HEK293 (cell line): ENCODE measurements at regions not wholly inside any gene's neighbourhood (a gene's known extent, or its start where the extent isn't known, plus 50 kb on each side); places are given as distances from the start of the nearest gene placed in this dataset.

Experiments
- CTCF ChIA-PET: fragments of 350-600 bp; formaldehyde crosslinking; extraction: SDS; loops from one replicate; lab custom pipeline; 2021; ENCODE audit warnings: antibody characterized with exemption; lab: Yijun Ruan, JAX
- POLR2A ChIA-PET: fragments of 300-600 bp; formaldehyde crosslinking; extraction: SDS; loops from one replicate; lab custom pipeline; 2020; ENCODE audit warnings: antibody characterized with exemption, inconsistent platforms; lab: Yijun Ruan, JAX
- H3K27ac ChIP-seq: fragments of 200-500 bp; sonication (Bioruptor generic); 2 replicates; pipeline ENCODE4 v1.5.1; 2014; ENCODE audit warnings: low read depth, low read length, control low read depth, inconsistent platforms; ENCODE audit errors: extremely low read depth
- H3K36me3 ChIP-seq, 2 experiments: fragments of 200-500 bp in 1 of 2; sonication (Bioruptor generic) in 1 of 2; 1 replicate in 1 of 2; 2 replicates in 1 of 2; pipeline ENCODE4 v1.5.1; 2014 to 2017; ENCODE audit warnings: inconsistent platforms in 2 of 2, low read length in 2 of 2; ENCODE audit not compliant: control insufficient read depth in 2 of 2, insufficient read depth in 1 of 2
- H3K4me1 ChIP-seq: fragments of 200-500 bp; sonication (Bioruptor generic); 2 replicates; pipeline ENCODE4 v1.5.1; 2014; ENCODE audit warnings: mild to moderate bottlenecking, low read length, inconsistent platforms; ENCODE audit not compliant: control insufficient read depth, insufficient read depth
- H3K4me3 ChIP-seq: 2 replicates; pipeline ENCODE4 v1.5.1; 2011; ENCODE audit warnings: low read depth, mild to moderate bottlenecking, control low read depth, low read length, moderate library complexity
- H3K9me3 ChIP-seq: fragments of 200-500 bp; sonication (Bioruptor generic); 2 replicates; pipeline ENCODE4 v1.5.1; 2014; ENCODE audit warnings: low read depth, low read length, inconsistent platforms; ENCODE audit not compliant: control insufficient read depth, insufficient read depth
- FEZF1 ChIP-seq: fragments of 450-650 bp; formaldehyde crosslinking; IDR thresholded peaks from 2 replicates; pipeline ENCODE4 v1.5.1; 2016; ENCODE audit warnings: missing biosample characterization, missing genetic modification characterization
- KLF10 ChIP-seq: fragments of 450-650 bp; IDR thresholded peaks from 2 replicates; pipeline ENCODE4 v1.5.1; 2018; ENCODE audit warnings: missing biosample characterization, mild to moderate bottlenecking, missing genetic modification characterization
- OVOL3 ChIP-seq: fragments of 450-650 bp; formaldehyde crosslinking; IDR thresholded peaks from 2 replicates; pipeline ENCODE4 v1.5.1; 2016; ENCODE audit warnings: missing biosample characterization, missing genetic modification characterization
- ZBTB20 ChIP-seq: fragments of 450-650 bp; formaldehyde crosslinking; IDR thresholded peaks from 2 replicates; pipeline ENCODE4 v1.5.1; 2016; ENCODE audit warnings: missing biosample characterization, missing genetic modification characterization
- ZBTB26 ChIP-seq: fragments of 450-650 bp; formaldehyde crosslinking; optimal IDR thresholded peaks from 2 replicates; pipeline ENCODE3; 2016; ENCODE audit warnings: missing biosample characterization, mild to moderate bottlenecking, missing genetic modification characterization
- ZFP69B ChIP-seq: fragments of 450-650 bp; formaldehyde crosslinking; IDR thresholded peaks from 2 replicates; pipeline ENCODE4 v1.5.1; 2016; ENCODE audit warnings: missing biosample characterization, missing genetic modification characterization
- ZIC2 ChIP-seq: fragments of 450-650 bp; formaldehyde crosslinking; IDR thresholded peaks from 2 replicates; pipeline ENCODE4 v1.5.1; 2016; ENCODE audit warnings: missing biosample characterization, missing genetic modification characterization
- ZNF114 ChIP-seq: fragments of 450-650 bp; formaldehyde crosslinking; IDR thresholded peaks from 2 replicates; pipeline ENCODE4 v1.5.0; 2017; ENCODE audit warnings: missing biosample characterization, missing genetic modification characterization
- ZNF169 ChIP-seq: fragments of 450-650 bp; formaldehyde crosslinking; IDR thresholded peaks from 2 replicates; pipeline ENCODE4 v1.5.1; 2016; ENCODE audit warnings: missing biosample characterization, missing genetic modification characterization
- ZNF19 ChIP-seq: fragments of 450-650 bp; formaldehyde crosslinking; IDR thresholded peaks from 2 replicates; pipeline ENCODE4; 2016; ENCODE audit warnings: missing biosample characterization, missing genetic modification characterization, low read depth
- ZNF280D ChIP-seq: fragments of 450-650 bp; formaldehyde crosslinking; IDR thresholded peaks from 2 replicates; pipeline ENCODE4 v1.5.1; 2016; ENCODE audit warnings: missing biosample characterization, missing genetic modification characterization
- ZNF324 ChIP-seq: fragments of 450-650 bp; formaldehyde crosslinking; IDR thresholded peaks from 2 replicates; pipeline ENCODE4 v1.5.1; 2016; ENCODE audit warnings: missing biosample characterization, missing genetic modification characterization
- ZNF37A ChIP-seq: fragments of 450-650 bp; IDR thresholded peaks from 2 replicates; pipeline ENCODE4 v1.5.1; 2018; ENCODE audit warnings: missing biosample characterization, missing genetic modification characterization
- ZNF391 ChIP-seq: fragments of 450-650 bp; formaldehyde crosslinking; IDR thresholded peaks from 2 replicates; pipeline ENCODE4 v1.5.1; 2016; ENCODE audit warnings: low read depth, missing biosample characterization, missing genetic modification characterization, borderline replicate concordance
- ZNF423 ChIP-seq: fragments of 450-650 bp; formaldehyde crosslinking; IDR thresholded peaks from 2 replicates; pipeline ENCODE4 v1.5.1; 2016; ENCODE audit warnings: missing biosample characterization, missing genetic modification characterization
- ZNF510 ChIP-seq: fragments of 450-650 bp; formaldehyde crosslinking; IDR thresholded peaks from 2 replicates; pipeline ENCODE4 v1.5.1; 2018; ENCODE audit warnings: mild to moderate bottlenecking, missing genetic modification characterization, missing biosample characterization; ENCODE audit not compliant: insufficient replicate concordance
- ZNF521 ChIP-seq: fragments of 450-650 bp; formaldehyde crosslinking; IDR thresholded peaks from 2 replicates; pipeline ENCODE4 v1.5.1; 2017; ENCODE audit warnings: missing biosample characterization, mild to moderate bottlenecking, missing genetic modification characterization
- ZNF580 ChIP-seq: fragments of 450-650 bp; formaldehyde crosslinking; IDR thresholded peaks from 2 replicates; pipeline ENCODE4 v1.5.1; 2016; ENCODE audit warnings: missing biosample characterization, missing genetic modification characterization
- ZNF670 ChIP-seq: fragments of 450-650 bp; formaldehyde crosslinking; IDR thresholded peaks from 2 replicates; pipeline ENCODE4 v1.5.1; 2016; ENCODE audit warnings: missing biosample characterization, missing genetic modification characterization, low read depth
- ZNF704 ChIP-seq: fragments of 450-650 bp; formaldehyde crosslinking; IDR thresholded peaks from 2 replicates; pipeline ENCODE4 v1.5.1; 2016; ENCODE audit warnings: missing biosample characterization, missing genetic modification characterization
- ZNF785 ChIP-seq: fragments of 450-650 bp; formaldehyde crosslinking; IDR thresholded peaks from 2 replicates; pipeline ENCODE4 v1.5.1; 2016; ENCODE audit warnings: missing biosample characterization, missing genetic modification characterization
- TF ChIP-seq, protein P1 (sequence below): fragments of 450-650 bp; formaldehyde crosslinking; IDR thresholded peaks from 2 replicates; pipeline ENCODE4 v1.5.1; 2016; ENCODE audit warnings: missing biosample characterization, missing genetic modification characterization

DNA sequence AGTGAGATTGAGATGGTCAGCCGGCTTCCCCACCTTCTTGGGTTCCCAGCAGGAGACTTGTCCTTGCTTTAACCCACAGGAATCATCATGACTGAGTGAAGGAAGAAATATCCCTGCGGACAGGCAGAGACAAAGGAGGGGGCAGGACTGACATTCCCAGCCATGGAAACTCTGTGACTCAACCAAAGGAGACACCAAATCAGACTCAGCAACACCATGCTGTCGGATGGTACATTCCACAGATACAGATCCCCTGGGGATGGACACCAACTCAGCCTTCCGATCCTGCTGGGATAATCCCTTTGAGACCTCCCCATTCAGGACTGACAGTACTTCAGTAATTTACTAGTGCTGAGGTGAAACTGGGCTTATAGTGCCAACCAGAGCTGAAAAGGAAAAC is 518.3 kb downstream of the XIRP2 start:
- ChIA-PET POLR2A (no interaction called here), CTCF (no interaction called here)
- TF ChIP-seq ZNF37A (tag by site-specific recombination) (no peak), ZIC2 (tag by site-specific recombination) (no peak), OVOL3 (tag by site-specific recombination) (no peak)
- Histone ChIP-seq H3K9me3 (no peaks in the 10 kb centered on the region), H3K4me3 (no peak overlapping the region), H3K27ac (no peak overlapping the region), H3K36me3 (no peaks in the 10 kb centered on the region), H3K4me1 (no peaks in the 10 kb centered on the region)

- TF ChIP-seq ZNF785 (tag by site-specific recombination) (no peak), ZNF19 (tag by site-specific recombination) (no peak), ZBTB20 (tag by site-specific recombination) (no peak), ZNF169 (tag by site-specific recombination) (no peak), ZNF324 (tag by site-specific recombination) (no peak), ZFP69B (tag by site-specific recombination) (no peak), ZNF280D (tag by site-specific recombination) (no peak), ZBTB26 (no peak), ZNF510 (tag by site-specific recombination) (no peak), KLF10 (tag by site-specific recombination) (no peak), ZNF114 (tag by site-specific recombination) (no peak), ZNF580 (tag by site-specific recombination) (no peak), FEZF1 (tag by site-specific recombination) (no peak), ZNF521 (tag by site-specific recombination) (no peak), ZNF704 (tag by site-specific recombination) (no peak), ZNF670 (tag by site-specific recombination) (no peak), ZNF391 (no peak), ZNF423 (tag by site-specific recombination) (no peak)
- TF ChIP-seq, protein P1, sequence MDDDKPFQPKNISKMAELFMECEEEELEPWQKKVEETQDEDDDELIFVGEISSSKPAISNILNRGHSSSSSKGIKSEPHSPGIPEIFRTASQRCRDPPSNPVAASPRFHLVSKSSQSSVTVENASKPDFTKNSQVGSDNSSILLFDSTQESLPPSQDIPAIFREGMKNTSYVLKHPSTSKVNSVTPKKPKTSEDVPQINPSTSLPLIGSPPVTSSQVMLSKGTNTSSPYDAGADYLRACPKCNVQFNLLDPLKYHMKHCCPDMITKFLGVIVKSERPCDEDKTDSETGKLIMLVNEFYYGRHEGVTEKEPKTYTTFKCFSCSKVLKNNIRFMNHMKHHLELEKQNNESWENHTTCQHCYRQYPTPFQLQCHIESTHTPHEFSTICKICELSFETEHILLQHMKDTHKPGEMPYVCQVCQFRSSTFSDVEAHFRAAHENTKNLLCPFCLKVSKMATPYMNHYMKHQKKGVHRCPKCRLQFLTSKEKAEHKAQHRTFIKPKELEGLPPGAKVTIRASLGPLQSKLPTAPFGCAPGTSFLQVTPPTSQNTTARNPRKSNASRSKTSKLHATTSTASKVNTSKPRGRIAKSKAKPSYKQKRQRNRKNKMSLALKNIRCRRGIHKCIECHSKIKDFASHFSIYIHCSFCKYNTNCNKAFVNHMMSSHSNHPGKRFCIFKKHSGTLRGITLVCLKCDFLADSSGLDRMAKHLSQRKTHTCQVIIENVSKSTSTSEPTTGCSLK (tag by site-specific recombination) = no peak
- TF ChIP-seq, all 188 proteins: peak for 0
- CTCF ChIA-PET = no interaction called here
- H3K4me1 ChIP-seq = no peaks in the 10 kb centered on the region
- POLR2A ChIA-PET = no interaction called here
- H3K4me3 ChIP-seq = no peak overlapping the region
- H3K27ac ChIP-seq = no peak overlapping the region
- no peaks in the 10 kb centered on the region for H3K36me3 ChIP-seq
- no peaks in the 10 kb centered on the region for H3K9me3 ChIP-seq
Observed at GRCh38 chr2:167404627-167405284, 516.5 kb downstream of the XIRP2 start.
